GM21423 (cell line): ENCODE measurements at regions not wholly inside any gene's neighbourhood (a gene's known extent, or its start where the extent isn't known, plus 50 kb on each side); places are given as distances from the start of the nearest gene placed in this dataset.

Source experiments
- ATAC-seq: cut with Tn5 transposase; IDR thresholded peaks from one replicate; pipeline ENCODE4 v1.9.1; 2021; ENCODE audit warnings: mild to moderate bottlenecking, moderate library complexity; ENCODE audit not compliant: unreplicated experiment

- no peak for ATAC-seq
Observed at GRCh38 chr19:31910224-31910623, 435.2 kb upstream of the ZNF507 start.

GRCh38 chr19:31911577-31911976 is 433.8 kb upstream of the ZNF507 start:
- ATAC-seq = no peak

GRCh38 chr19:31913103-31913661 is 432.2 kb upstream of the ZNF507 start:
- ATAC-seq = no peak

GRCh38 chr19:31930401-31930800 is 415.0 kb upstream of the ZNF507 start:
- ATAC-seq = no peak

GRCh38 chr19:31937983-31938382 is 407.4 kb upstream of the ZNF507 start:
- no peak for ATAC-seq

GRCh38 chr19:31938675-31939074 is 406.7 kb upstream of the ZNF507 start:
- no peak for ATAC-seq

GRCh38 chr19:31940396-31940795 is 405.0 kb upstream of the ZNF507 start:
- no peak for ATAC-seq

- ATAC-seq = no peak
Observed at GRCh38 chr19:31943191-31943661, 402.2 kb upstream of the ZNF507 start.

- ATAC-seq = no peak
Observed at GRCh38 chr19:31943778-31944177, 401.6 kb upstream of the ZNF507 start.

GRCh38 chr19:31944326-31944725 is 401.1 kb upstream of the ZNF507 start:
- no peak for ATAC-seq

- ATAC-seq = no peak
Observed at GRCh38 chr19:31946491-31946890, 398.9 kb upstream of the ZNF507 start.

- ATAC-seq = no peak
Observed at GRCh38 chr19:31947436-31948115, 397.8 kb upstream of the ZNF507 start.

GRCh38 chr19:31952693-31953092 is 392.7 kb upstream of the ZNF507 start:
- no peak for ATAC-seq

- ATAC-seq = no peak
Observed at GRCh38 chr19:31955061-31955460, 390.3 kb upstream of the ZNF507 start.

GRCh38 chr19:31955884-31956283 is 389.5 kb upstream of the ZNF507 start:
- ATAC-seq = no peak

GRCh38 chr19:31956771-31957392 is 388.5 kb upstream of the ZNF507 start:
- no peak for ATAC-seq

- ATAC-seq = no peak
Observed at GRCh38 chr19:31957711-31958110, 387.7 kb upstream of the ZNF507 start.

GRCh38 chr19:31959527-31960018 is 385.8 kb upstream of the ZNF507 start:
- no peak for ATAC-seq

GRCh38 chr19:31960474-31960873 is 384.9 kb upstream of the ZNF507 start:
- ATAC-seq = no peak

GRCh38 chr19:31961191-31961590 is 384.2 kb upstream of the ZNF507 start:
- no peak for ATAC-seq

GRCh38 chr19:31961667-31962066 is 383.7 kb upstream of the ZNF507 start:
- no peak for ATAC-seq

GRCh38 chr19:31962561-31962996 is 382.8 kb upstream of the ZNF507 start:
- ATAC-seq = no peak
